ENCODE measurements at regions not wholly inside any gene's neighbourhood (a gene's known extent, or its start where the extent isn't known, plus 50 kb on each side); places are given as distances from the start of the nearest gene placed in this dataset.

GRCh38 chr12:84692071-84692470, 220.5 kb downstream of the SLC6A15 start:
- ATAC-seq, result no peak
- Mint-ChIP-seq H3K27ac (no peak overlapping the region), H3K36me3 (ENCODE audit: low read depth) (no peaks in the 10 kb centered on the region), H3K27me3 (no peaks in the 10 kb centered on the region), H3K4me3 (no peak overlapping the region), H3K4me1 (no peaks in the 10 kb centered on the region)
- no peaks in the 10 kb centered on the region for H3K9me3 ChIP-seq (ENCODE audit: control insufficient read depth, low read length, poor library complexity, severe bottlenecking)
- DNase-seq, result no peak

- no peak for ATAC-seq
- H3K4me1 Mint-ChIP-seq, result no peaks in the 10 kb centered on the region
- DNase-seq, result no peak
- no peak overlapping the region for H3K4me3 Mint-ChIP-seq
- H3K27me3 Mint-ChIP-seq, result no peaks in the 10 kb centered on the region
- no peaks in the 10 kb centered on the region for H3K36me3 Mint-ChIP-seq (ENCODE audit: low read depth)
- no peak overlapping the region for H3K27ac Mint-ChIP-seq
- no peaks in the 10 kb centered on the region for H3K9me3 ChIP-seq (ENCODE audit: control insufficient read depth, low read length, poor library complexity, severe bottlenecking)
Observed at GRCh38 chr12:84691266-84691665, 221.3 kb downstream of the SLC6A15 start.

- no peaks in the 10 kb centered on the region for H3K27me3 Mint-ChIP-seq
Observed at GRCh38 chr12:84689638-84690037, 223.0 kb downstream of the SLC6A15 start.

GRCh38 chr12:84685379-84685778, 227.2 kb downstream of the SLC6A15 start:
- H3K27ac Mint-ChIP-seq, result no peak overlapping the region
- ATAC-seq (no peak), DNase-seq (no peak)
- no peaks in the 10 kb centered on the region for H3K9me3 ChIP-seq (ENCODE audit: control insufficient read depth, low read length, poor library complexity, severe bottlenecking)
- H3K4me1 Mint-ChIP-seq, result no peaks in the 10 kb centered on the region
- no peak overlapping the region for H3K4me3 Mint-ChIP-seq
- H3K36me3 Mint-ChIP-seq (ENCODE audit: low read depth), result no peaks in the 10 kb centered on the region
- no peaks in the 10 kb centered on the region for H3K27me3 Mint-ChIP-seq

More at GRCh38 chr12:84689638-84690037, 223.0 kb downstream of the SLC6A15 start:
- H3K27ac Mint-ChIP-seq, result no peak overlapping the region
- no peaks in the 10 kb centered on the region for H3K9me3 ChIP-seq (ENCODE audit: control insufficient read depth, low read length, poor library complexity, severe bottlenecking)
- DNase-seq (no peak), ATAC-seq (no peak)
- H3K4me3 Mint-ChIP-seq, result no peak overlapping the region
- H3K4me1 Mint-ChIP-seq, result no peaks in the 10 kb centered on the region
- no peaks in the 10 kb centered on the region for H3K36me3 Mint-ChIP-seq (ENCODE audit: low read depth)

- Mint-ChIP-seq H3K4me1 (no peaks in the 10 kb centered on the region), H3K36me3 (ENCODE audit: low read depth) (no peaks in the 10 kb centered on the region), H3K4me3 (no peak overlapping the region), H3K27me3 (no peaks in the 10 kb centered on the region), H3K27ac (no peak overlapping the region)
- H3K9me3 ChIP-seq (ENCODE audit: control insufficient read depth, low read length, poor library complexity, severe bottlenecking), result no peaks in the 10 kb centered on the region
- DNase-seq (no peak), ATAC-seq (no peak)
Observed at GRCh38 chr12:84676787-84677186, 235.8 kb downstream of the SLC6A15 start.

- no peak for DNase-seq
- no peak for ATAC-seq
- H3K4me3 Mint-ChIP-seq, result no peak overlapping the region
- no peaks in the 10 kb centered on the region for H3K36me3 Mint-ChIP-seq (ENCODE audit: low read depth)
- no peaks in the 10 kb centered on the region for H3K27me3 Mint-ChIP-seq
- no peak overlapping the region for H3K27ac Mint-ChIP-seq
- H3K4me1 Mint-ChIP-seq, result no peaks in the 10 kb centered on the region
- no peaks in the 10 kb centered on the region for H3K9me3 ChIP-seq (ENCODE audit: control insufficient read depth, low read length, poor library complexity, severe bottlenecking)
Observed at GRCh38 chr12:84661786-84662185, 250.8 kb downstream of the SLC6A15 start.

GRCh38 chr12:84660139-84660538, 252.5 kb downstream of the SLC6A15 start:
- Mint-ChIP-seq H3K4me1 (no peaks in the 10 kb centered on the region), H3K27ac (no peak overlapping the region), H3K27me3 (no peaks in the 10 kb centered on the region), H3K4me3 (no peak overlapping the region), H3K36me3 (ENCODE audit: low read depth) (no peaks in the 10 kb centered on the region)
- H3K9me3 ChIP-seq (ENCODE audit: control insufficient read depth, low read length, poor library complexity, severe bottlenecking), result no peaks in the 10 kb centered on the region
- ATAC-seq (no peak), DNase-seq (no peak)

GRCh38 chr12:84658877-84659276, 253.7 kb downstream of the SLC6A15 start:
- H3K4me1 Mint-ChIP-seq, result no peaks in the 10 kb centered on the region
- no peak for ATAC-seq
- no peak overlapping the region for H3K27ac Mint-ChIP-seq
- H3K9me3 ChIP-seq (ENCODE audit: control insufficient read depth, low read length, poor library complexity, severe bottlenecking), result no peaks in the 10 kb centered on the region
- no peak overlapping the region for H3K4me3 Mint-ChIP-seq
- H3K36me3 Mint-ChIP-seq (ENCODE audit: low read depth), result no peaks in the 10 kb centered on the region
- no peak for DNase-seq
- H3K27me3 Mint-ChIP-seq, result no peaks in the 10 kb centered on the region

GRCh38 chr12:84656705-84657104, 255.9 kb downstream of the SLC6A15 start:
- ATAC-seq, result no peak
- Mint-ChIP-seq H3K36me3 (ENCODE audit: low read depth) (no peaks in the 10 kb centered on the region), H3K27me3 (no peaks in the 10 kb centered on the region), H3K27ac (no peak overlapping the region), H3K4me3 (no peak overlapping the region), H3K4me1 (no peaks in the 10 kb centered on the region)
- H3K9me3 ChIP-seq (ENCODE audit: control insufficient read depth, low read length, poor library complexity, severe bottlenecking), result no peaks in the 10 kb centered on the region
- no peak for DNase-seq

- no peaks in the 10 kb centered on the region for H3K9me3 ChIP-seq (ENCODE audit: control insufficient read depth, low read length, poor library complexity, severe bottlenecking)
- H3K27ac Mint-ChIP-seq, result no peak overlapping the region
- H3K36me3 Mint-ChIP-seq (ENCODE audit: low read depth), result no peaks in the 10 kb centered on the region
- ATAC-seq (no peak), DNase-seq (no peak)
- H3K4me3 Mint-ChIP-seq, result no peak overlapping the region
- H3K27me3 Mint-ChIP-seq, result no peaks in the 10 kb centered on the region
- no peaks in the 10 kb centered on the region for H3K4me1 Mint-ChIP-seq
Observed at GRCh38 chr12:84653482-84653881, 259.1 kb downstream of the SLC6A15 start.

GRCh38 chr12:84648425-84648824, 264.2 kb downstream of the SLC6A15 start:
- H3K36me3 Mint-ChIP-seq (ENCODE audit: low read depth), result no peaks in the 10 kb centered on the region
- H3K9me3 ChIP-seq (ENCODE audit: control insufficient read depth, low read length, poor library complexity, severe bottlenecking), result no peaks in the 10 kb centered on the region
- H3K27me3 Mint-ChIP-seq, result no peaks in the 10 kb centered on the region
- no peak overlapping the region for H3K27ac Mint-ChIP-seq
- no peak overlapping the region for H3K4me3 Mint-ChIP-seq
- ATAC-seq (no peak), DNase-seq (no peak)
- H3K4me1 Mint-ChIP-seq, result no peaks in the 10 kb centered on the region

GRCh38 chr12:84644908-84645307, 267.7 kb downstream of the SLC6A15 start:
- DNase-seq (no peak), ATAC-seq (no peak)
- no peaks in the 10 kb centered on the region for H3K9me3 ChIP-seq (ENCODE audit: control insufficient read depth, low read length, poor library complexity, severe bottlenecking)
- Mint-ChIP-seq H3K4me3 (no peak overlapping the region), H3K27ac (no peak overlapping the region), H3K27me3 (no peaks in the 10 kb centered on the region), H3K36me3 (ENCODE audit: low read depth) (no peaks in the 10 kb centered on the region), H3K4me1 (no peaks in the 10 kb centered on the region)

GRCh38 chr12:84643993-84644392, 268.6 kb downstream of the SLC6A15 start:
- H3K27me3 Mint-ChIP-seq, result no peaks in the 10 kb centered on the region
- H3K27ac Mint-ChIP-seq, result no peak overlapping the region
- no peak overlapping the region for H3K4me3 Mint-ChIP-seq
- H3K36me3 Mint-ChIP-seq (ENCODE audit: low read depth), result no peaks in the 10 kb centered on the region
- no peaks in the 10 kb centered on the region for H3K4me1 Mint-ChIP-seq
- no peak for DNase-seq
- no peaks in the 10 kb centered on the region for H3K9me3 ChIP-seq (ENCODE audit: control insufficient read depth, low read length, poor library complexity, severe bottlenecking)
- ATAC-seq, result no peak

GRCh38 chr12:84641940-84642545, 270.6 kb downstream of the SLC6A15 start:
- DNase-seq (no peak), ATAC-seq (no peak)
- H3K9me3 ChIP-seq (ENCODE audit: control insufficient read depth, low read length, poor library complexity, severe bottlenecking), result no peaks in the 10 kb centered on the region
- Mint-ChIP-seq H3K27ac (no peak overlapping the region), H3K27me3 (no peaks in the 10 kb centered on the region), H3K4me3 (no peak overlapping the region), H3K4me1 (no peaks in the 10 kb centered on the region), H3K36me3 (ENCODE audit: low read depth) (no peaks in the 10 kb centered on the region)

Measured in T-helper 17 cell (primary cell).